ENCODE measurements at regions not wholly inside any gene's neighbourhood (a gene's known extent, or its start where the extent isn't known, plus 50 kb on each side); places are given as distances from the start of the nearest gene placed in this dataset.
"Not testable (repeated sequence)": the region's sequence is repeated elsewhere in the genome, so short reads cannot be mapped to it uniquely, and the experiment has no call there.

DNA sequence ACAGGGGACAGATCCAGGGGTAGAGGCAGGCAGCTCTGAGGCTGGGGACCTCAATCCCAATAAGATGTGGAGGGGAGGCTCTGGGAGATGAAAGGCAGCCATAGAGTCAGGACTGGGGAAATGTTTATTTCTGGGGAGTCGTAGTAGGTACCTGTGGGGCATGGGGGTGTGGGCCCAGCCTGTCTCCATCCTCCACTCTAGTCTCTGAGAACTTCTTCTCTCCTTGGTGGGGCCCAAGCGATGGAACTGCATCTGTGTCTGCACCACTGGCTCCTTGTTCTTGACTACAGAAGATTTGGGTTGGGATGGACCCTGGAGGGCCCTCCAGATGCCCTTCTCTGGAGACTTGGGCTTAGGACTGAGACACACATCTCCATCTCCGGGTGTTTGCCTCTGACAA lies 953.9 kb upstream of the ZNF722 start:
- no peak overlapping the region for H3K4me3 ChIP-seq (ENCODE audit: low read depth, low read length)
- DNase-seq (ENCODE audit: low read depth): no peak
- TF ChIP-seq, protein P1, sequence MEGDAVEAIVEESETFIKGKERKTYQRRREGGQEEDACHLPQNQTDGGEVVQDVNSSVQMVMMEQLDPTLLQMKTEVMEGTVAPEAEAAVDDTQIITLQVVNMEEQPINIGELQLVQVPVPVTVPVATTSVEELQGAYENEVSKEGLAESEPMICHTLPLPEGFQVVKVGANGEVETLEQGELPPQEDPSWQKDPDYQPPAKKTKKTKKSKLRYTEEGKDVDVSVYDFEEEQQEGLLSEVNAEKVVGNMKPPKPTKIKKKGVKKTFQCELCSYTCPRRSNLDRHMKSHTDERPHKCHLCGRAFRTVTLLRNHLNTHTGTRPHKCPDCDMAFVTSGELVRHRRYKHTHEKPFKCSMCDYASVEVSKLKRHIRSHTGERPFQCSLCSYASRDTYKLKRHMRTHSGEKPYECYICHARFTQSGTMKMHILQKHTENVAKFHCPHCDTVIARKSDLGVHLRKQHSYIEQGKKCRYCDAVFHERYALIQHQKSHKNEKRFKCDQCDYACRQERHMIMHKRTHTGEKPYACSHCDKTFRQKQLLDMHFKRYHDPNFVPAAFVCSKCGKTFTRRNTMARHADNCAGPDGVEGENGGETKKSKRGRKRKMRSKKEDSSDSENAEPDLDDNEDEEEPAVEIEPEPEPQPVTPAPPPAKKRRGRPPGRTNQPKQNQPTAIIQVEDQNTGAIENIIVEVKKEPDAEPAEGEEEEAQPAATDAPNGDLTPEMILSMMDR (conservative IDR thresholded peaks at IDR 0.05; ENCODE audit: low read depth, low read length): no peak

DNA sequence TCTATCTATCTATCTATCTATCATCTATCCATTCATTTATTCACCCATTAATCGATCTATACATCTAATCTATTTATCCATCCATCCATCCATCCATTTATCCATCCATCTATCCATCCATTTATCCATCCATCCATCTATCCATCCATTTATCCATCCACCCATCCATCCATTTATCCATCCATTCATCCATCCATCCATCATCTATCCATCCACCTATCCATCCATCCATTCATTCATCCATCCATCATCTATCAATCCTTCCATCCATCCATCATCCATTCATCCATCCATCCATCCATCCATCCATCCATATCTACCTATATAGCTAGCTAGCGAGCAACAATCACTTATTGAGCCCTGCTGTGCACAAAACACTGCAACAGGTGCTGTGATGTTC lies 953.1 kb upstream of the ZNF722 start:
- no peak for DNase-seq (ENCODE audit: low read depth)
- H3K4me3 ChIP-seq (ENCODE audit: low read depth, low read length): no peak overlapping the region
- TF ChIP-seq, protein P1 (conservative IDR thresholded peaks at IDR 0.05; ENCODE audit: low read depth, low read length): no peak

DNA sequence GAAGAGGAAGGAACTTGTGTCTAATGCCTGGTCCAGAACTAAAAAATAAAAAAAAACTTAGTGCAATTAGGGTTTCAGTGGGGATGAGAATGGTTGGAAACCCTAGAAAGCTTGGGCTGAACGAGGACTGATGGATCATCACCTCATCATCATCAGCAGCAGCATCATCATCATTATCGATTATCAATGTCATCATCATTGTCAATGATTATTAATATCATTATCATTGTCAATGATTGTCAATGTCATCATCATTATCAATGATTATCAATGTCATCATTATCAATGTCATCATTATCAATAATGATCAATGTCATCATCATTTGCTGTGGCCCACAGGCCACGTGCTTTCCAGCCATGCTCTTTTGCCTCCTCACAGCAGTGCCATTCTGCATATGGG lies 952.0 kb upstream of the ZNF722 start:
- no peak overlapping the region for H3K4me3 ChIP-seq (ENCODE audit: low read depth, low read length)
- TF ChIP-seq, protein P1 (conservative IDR thresholded peaks at IDR 0.05; ENCODE audit: low read depth, low read length): no peak

DNA sequence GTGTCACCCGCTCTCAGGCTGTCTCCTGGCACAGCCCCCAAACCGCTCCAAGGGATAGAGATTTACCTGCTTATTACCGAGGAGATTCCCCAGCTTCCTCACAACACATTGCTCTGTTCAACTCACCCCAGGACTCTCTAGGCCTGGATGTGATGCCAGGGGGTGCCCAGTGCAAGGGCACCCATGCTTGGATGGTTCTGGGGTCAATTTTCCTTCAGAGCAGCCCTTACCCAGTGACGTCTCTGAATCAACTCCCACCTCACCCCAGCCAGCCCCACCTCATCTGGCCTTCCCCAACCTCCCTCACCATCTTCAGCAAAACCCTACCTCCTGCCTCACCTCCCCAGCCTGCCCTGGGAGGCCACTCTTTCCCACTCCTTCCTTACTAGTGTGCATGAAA lies 951.6 kb upstream of the ZNF722 start:
- no peak overlapping the region for H3K4me3 ChIP-seq (ENCODE audit: low read depth, low read length)
- no peak for DNase-seq (ENCODE audit: low read depth)
- TF ChIP-seq, protein P1 (conservative IDR thresholded peaks at IDR 0.05; ENCODE audit: low read depth, low read length): no peak

More for the DNA sequence above, 952.0 kb upstream of the ZNF722 start:
- DNase-seq (ENCODE audit: low read depth): no peak

DNA sequence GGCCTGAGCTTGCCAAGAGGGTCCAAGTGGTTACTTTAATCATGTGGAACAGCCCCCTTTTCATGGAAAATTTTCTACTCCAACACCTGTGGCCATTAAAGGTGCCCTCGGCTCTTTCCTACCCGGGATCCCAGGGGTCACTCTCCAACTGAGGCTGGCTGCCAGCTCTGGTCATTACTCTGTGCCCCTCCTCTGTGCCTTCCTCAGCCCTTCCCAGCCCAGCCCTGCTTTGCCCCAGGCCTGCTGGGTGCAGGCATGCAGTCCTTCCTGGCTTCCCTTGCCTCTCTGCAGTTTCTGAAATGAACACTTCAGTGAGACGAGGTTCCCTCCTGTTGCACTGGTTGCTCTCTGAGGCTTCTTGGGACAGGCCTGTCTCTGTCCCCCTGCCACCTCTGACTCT lies 951.1 kb upstream of the ZNF722 start:
- no peak overlapping the region for H3K4me3 ChIP-seq (ENCODE audit: low read depth, low read length)

DNA sequence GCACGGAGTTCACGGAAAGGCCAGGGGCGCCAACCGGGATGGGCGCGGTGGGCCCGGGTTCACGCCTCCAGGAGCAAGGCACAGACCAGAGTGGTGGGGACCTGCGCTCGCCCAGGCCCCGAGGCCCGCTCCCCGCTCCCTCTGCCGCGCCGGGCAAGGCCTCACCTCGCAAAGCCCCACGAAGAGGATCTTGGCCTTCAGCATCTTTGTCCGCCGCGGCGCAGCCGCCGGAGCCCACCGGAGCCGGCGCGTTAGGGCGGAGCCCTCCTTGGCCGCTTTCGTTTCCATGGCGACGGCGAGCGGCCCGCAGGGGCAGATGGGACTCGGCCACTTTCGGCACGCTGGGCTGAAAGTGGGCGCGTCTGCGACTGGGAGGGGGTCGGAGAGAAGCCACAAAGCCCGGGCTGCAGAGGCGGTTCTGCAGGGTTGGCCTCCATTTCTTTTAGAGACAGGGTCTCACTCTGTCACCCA lies 944.4 kb upstream of the ZNF722 start:
- TF ChIP-seq, protein P1 (conservative IDR thresholded peaks at IDR 0.05; ENCODE audit: low read depth, low read length): no peak
- H3K4me3 ChIP-seq (ENCODE audit: low read depth, low read length): no peak overlapping the region
- DNase-seq (ENCODE audit: low read depth): no peak

More for the DNA sequence above, 951.1 kb upstream of the ZNF722 start:
- DNase-seq (ENCODE audit: low read depth): no peak
- TF ChIP-seq, protein P1 (conservative IDR thresholded peaks at IDR 0.05; ENCODE audit: low read depth, low read length): no peak

DNA sequence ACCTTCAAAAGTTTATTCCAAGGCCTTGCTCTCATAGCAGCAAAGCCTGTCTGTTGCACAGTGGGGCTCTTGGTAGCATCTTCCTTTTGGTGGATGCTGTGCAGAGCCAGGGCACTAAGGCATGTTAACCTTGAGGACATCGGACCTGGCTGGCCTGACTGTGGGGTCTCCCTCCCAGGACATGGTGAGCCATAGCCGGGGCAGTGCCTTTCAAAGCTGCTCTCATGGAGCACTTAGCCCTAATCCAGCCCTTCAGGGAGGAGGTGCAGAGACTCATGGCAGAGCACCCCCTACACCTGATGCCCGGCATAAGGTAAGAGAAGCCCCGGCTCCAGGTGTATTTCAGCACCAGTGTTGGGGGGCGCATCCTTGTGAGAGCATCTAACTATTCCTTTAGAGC lies 941.4 kb upstream of the ZNF722 start:
- TF ChIP-seq, protein P1 (conservative IDR thresholded peaks at IDR 0.05; ENCODE audit: low read depth, low read length): no peak
- DNase-seq (ENCODE audit: low read depth): no peak
- no peak overlapping the region for H3K4me3 ChIP-seq (ENCODE audit: low read depth, low read length)

DNA sequence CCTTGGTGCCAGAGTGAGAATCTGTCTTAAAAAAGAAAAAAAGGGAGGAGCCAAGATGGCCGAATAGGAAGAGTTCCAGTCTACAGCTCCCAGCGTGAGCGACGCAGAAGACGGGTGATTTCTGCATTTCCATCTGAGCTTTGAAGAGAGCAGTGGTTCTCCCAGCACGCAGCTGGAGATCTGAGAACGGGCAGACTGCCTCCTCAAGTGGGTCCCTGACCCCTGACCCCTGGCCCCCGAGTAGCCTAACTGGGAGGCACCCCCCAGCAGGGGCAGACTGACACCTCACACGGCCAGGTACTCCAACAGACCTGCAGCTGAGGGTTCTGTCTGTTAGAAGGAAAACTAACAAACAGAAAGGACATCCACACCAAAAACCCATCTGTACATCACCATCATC lies 937.9 kb upstream of the ZNF722 start:
- not testable (repeated sequence) for DNase-seq (ENCODE audit: low read depth); H3K4me3 ChIP-seq (ENCODE audit: low read depth, low read length)

Data from epithelial cell of proximal tubule (primary cell).